ENCODE measurements at regions not wholly inside any gene's neighbourhood (a gene's known extent, or its start where the extent isn't known, plus 50 kb on each side); places are given as distances from the start of the nearest gene placed in this dataset.

GRCh38 chr13:72195044-72195704 lies 328.2 kb upstream of the DACH1 start:
- CTCF ChIA-PET: no interaction called here
- no peaks in the 10 kb centered on the region for H3K9me3 Mint-ChIP-seq (ENCODE audit: unreplicated experiment)
- H3K4me1 Mint-ChIP-seq (ENCODE audit: insufficient read depth, unreplicated experiment): peaks cover 5% of the 10 kb centered on the region

GRCh38 chr13:72194523-72194922 lies 327.5 kb upstream of the DACH1 start:
- Mint-ChIP-seq H3K4me3 (ENCODE audit: unreplicated experiment) (no peak overlapping the region), H3K4me1 (ENCODE audit: insufficient read depth, unreplicated experiment) (peaks cover 2% of the 10 kb centered on the region), H3K27ac (ENCODE audit: low read depth, unreplicated experiment) (no peak overlapping the region), H3K27me3 (ENCODE audit: insufficient read depth, unreplicated experiment) (no peaks in the 10 kb centered on the region), H3K36me3 (ENCODE audit: insufficient read depth, unreplicated experiment) (no peaks in the 10 kb centered on the region), H3K9me3 (ENCODE audit: unreplicated experiment) (no peaks in the 10 kb centered on the region)
- CTCF ChIA-PET: no interaction called here
- no peak for DNase-seq (ENCODE audit: unreplicated experiment)
- POLR2A ChIA-PET: interaction anchor here (0.6 kb wide), 1 partner anchor 207 kb away, joined by 3 read pairs; no protein-coding TSS in a partner anchor
- intact Hi-C loops (cut with micrococcal nuclease): no loop called here
- TF ChIP-seq CTCF (IDR thresholded peaks at IDR 0.05; ENCODE audit: unreplicated experiment): no peak
- BruUV-seq (replicated peaks): no TSS peak

More at GRCh38 chr13:72195044-72195704, 328.2 kb upstream of the DACH1 start:
- no peak for DNase-seq (ENCODE audit: unreplicated experiment)
- POLR2A ChIA-PET: interaction anchor here (0.9 kb wide), 1 partner anchor 13 kb away, joined by 3 read pairs; no protein-coding TSS in a partner anchor
- Mint-ChIP-seq H3K27me3 (ENCODE audit: insufficient read depth, unreplicated experiment) (no peaks in the 10 kb centered on the region), H3K36me3 (ENCODE audit: insufficient read depth, unreplicated experiment) (no peaks in the 10 kb centered on the region), H3K27ac (ENCODE audit: low read depth, unreplicated experiment) (no peak overlapping the region), H3K4me3 (ENCODE audit: unreplicated experiment) (no peak overlapping the region)
- intact Hi-C loops (cut with micrococcal nuclease): no loop called here
- no TSS peak for BruUV-seq (replicated peaks)
- no peak for TF ChIP-seq CTCF (IDR thresholded peaks at IDR 0.05; ENCODE audit: unreplicated experiment)

- H3K4me3 Mint-ChIP-seq (ENCODE audit: unreplicated experiment): no peak overlapping the region
- no peak overlapping the region for H3K27ac Mint-ChIP-seq (ENCODE audit: low read depth, unreplicated experiment)
- BruUV-seq (replicated peaks): no TSS peak
Observed at GRCh38 chr13:72186730-72187422, 319.9 kb upstream of the DACH1 start.

More at GRCh38 chr13:72186730-72187422, 319.9 kb upstream of the DACH1 start:
- CTCF ChIA-PET: no interaction called here
- intact Hi-C loops (cut with micrococcal nuclease): no loop called here
- no peaks in the 10 kb centered on the region for H3K4me1 Mint-ChIP-seq (ENCODE audit: insufficient read depth, unreplicated experiment)
- no peak for TF ChIP-seq CTCF (IDR thresholded peaks at IDR 0.05; ENCODE audit: unreplicated experiment)
- no peaks in the 10 kb centered on the region for H3K36me3 Mint-ChIP-seq (ENCODE audit: insufficient read depth, unreplicated experiment)
- DNase-seq (ENCODE audit: unreplicated experiment): no peak
- no peaks in the 10 kb centered on the region for H3K27me3 Mint-ChIP-seq (ENCODE audit: insufficient read depth, unreplicated experiment)
- POLR2A ChIA-PET: no interaction called here
- no peaks in the 10 kb centered on the region for H3K9me3 Mint-ChIP-seq (ENCODE audit: unreplicated experiment)

All from MCF 10A (cell line).